Lower lobe of right lung (tissue), 2 donors: ENCODE measurements at regions not wholly inside any gene's neighbourhood (a gene's known extent, or its start where the extent isn't known, plus 50 kb on each side); places are given as distances from the start of the nearest gene placed in this dataset.

Experiments
- ATAC-seq, 2 donors: fragments of 200-7000 bp; cut with Tn5 transposase; one replicate each; pipeline ENCODE4 v1.9.1; 2020 to 2022; ENCODE audit warnings: mild to moderate bottlenecking in 2 of 2, moderate library complexity in 2 of 2
- DNase-seq: peaks from one replicate; pipeline ENCODE4 v3.0.0-alpha.2; 2020
- H3K27ac ChIP-seq: fragments of 200-600 bp; one replicate; pipeline ENCODE4 v1.8.0; 2022
- H3K27me3 ChIP-seq: fragments of 200-600 bp; one replicate; pipeline ENCODE4 v1.8.0; 2022; ENCODE audit warnings: low read depth
- H3K36me3 ChIP-seq: fragments of 200-600 bp; one replicate; pipeline ENCODE4 v1.8.0; 2022; ENCODE audit warnings: mild to moderate bottlenecking
- H3K4me1 ChIP-seq: fragments of 200-600 bp; one replicate; pipeline ENCODE4 v1.8.0; 2022
- H3K4me3 ChIP-seq: fragments of 200-600 bp; one replicate; pipeline ENCODE4 v1.8.0; 2022; ENCODE audit warnings: mild to moderate bottlenecking
- H3K9me3 ChIP-seq: fragments of 200-600 bp; one replicate; pipeline ENCODE4 v1.8.0; 2022
- CTCF ChIP-seq: fragments of 200-600 bp; IDR thresholded peaks from one replicate; pipeline ENCODE4 v1.8.0; 2022; ENCODE audit warnings: antibody characterized with exemption, mild to moderate bottlenecking
- intact Hi-C: fragments of 100-400 bp; cut with DNase I; formaldehyde crosslinking; loops from one replicate; pipeline ENCODE4 v1.11.0; 2022
- donor health status: DM: no; HTN: yes; CAD: no; lungs with severe emphysema.

GRCh38 chr2:177147093-177147694 is 65.4 kb upstream of the HNRNPA3 start:
- intact Hi-C loops, result no loop called here
- Histone ChIP-seq H3K4me3 (no peak overlapping the region), H3K36me3 (no peaks in the 10 kb centered on the region), H3K27me3 (peaks cover 20% of the 10 kb centered on the region), H3K4me1 (peaks cover 11% of the 10 kb centered on the region), H3K27ac (no peak overlapping the region), H3K9me3 (no peaks in the 10 kb centered on the region)
- TF ChIP-seq CTCF, result peak; percentile 62
- peak in 1 of 2 donors; percentile 67 for ATAC-seq
- no peak for DNase-seq

- ATAC-seq, result peak in 1 of 2 donors; percentile 42
Measured at GRCh38 chr2:177147834-177148445, 64.7 kb upstream of the HNRNPA3 start.

GRCh38 chr2:177148477-177149154 is 64.0 kb upstream of the HNRNPA3 start:
- H3K27me3 ChIP-seq, result peaks cover 20% of the 10 kb centered on the region
- no peaks in the 10 kb centered on the region for H3K36me3 ChIP-seq
- ATAC-seq (peak; percentile 93 to 95), DNase-seq (peak; percentile 76)
- H3K27ac ChIP-seq, result no peak overlapping the region
- peak; percentile 81 for TF ChIP-seq CTCF
- intact Hi-C loops, result no loop called here
- H3K4me1 ChIP-seq, result peaks cover 11% of the 10 kb centered on the region
- H3K4me3 ChIP-seq, result peak overlapping the region; percentile 52
- H3K9me3 ChIP-seq, result no peaks in the 10 kb centered on the region

More at GRCh38 chr2:177147834-177148445, 64.7 kb upstream of the HNRNPA3 start:
- H3K36me3 ChIP-seq, result no peaks in the 10 kb centered on the region
- peaks cover 20% of the 10 kb centered on the region for H3K27me3 ChIP-seq
- peaks cover 11% of the 10 kb centered on the region for H3K4me1 ChIP-seq
- H3K9me3 ChIP-seq, result no peaks in the 10 kb centered on the region
- intact Hi-C loops, result no loop called here
- peak overlapping the region; percentile 52 for H3K4me3 ChIP-seq
- TF ChIP-seq CTCF, result no peak
- no peak for DNase-seq
- H3K27ac ChIP-seq, result no peak overlapping the region

- no peaks in the 10 kb centered on the region for H3K36me3 ChIP-seq
- intact Hi-C loops, result no loop called here
- peaks cover 20% of the 10 kb centered on the region for H3K27me3 ChIP-seq
- DNase-seq (no peak), ATAC-seq (no peak)
- peak overlapping the region; percentile 52 for H3K4me3 ChIP-seq
- H3K27ac ChIP-seq, result no peak overlapping the region
- no peak for TF ChIP-seq CTCF
- H3K9me3 ChIP-seq, result no peaks in the 10 kb centered on the region
- H3K4me1 ChIP-seq, result peaks cover 11% of the 10 kb centered on the region
Measured at GRCh38 chr2:177149155-177149503, 63.5 kb upstream of the HNRNPA3 start.

GRCh38 chr2:177153805-177154204 is 58.8 kb upstream of the HNRNPA3 start:
- no peak overlapping the region for H3K27ac ChIP-seq
- ATAC-seq (no peak), DNase-seq (no peak)
- no peaks in the 10 kb centered on the region for H3K36me3 ChIP-seq
- peaks cover 5% of the 10 kb centered on the region for H3K27me3 ChIP-seq
- no peak overlapping the region for H3K4me3 ChIP-seq
- no peaks in the 10 kb centered on the region for H3K9me3 ChIP-seq
- intact Hi-C loops, result no loop called here
- H3K4me1 ChIP-seq, result peaks cover under 1% of the 10 kb centered on the region
- no peak for TF ChIP-seq CTCF
